ENCODE measurements at regions not wholly inside any gene's neighbourhood (a gene's known extent, or its start where the extent isn't known, plus 50 kb on each side); places are given as distances from the start of the nearest gene placed in this dataset.
"Not testable (repeated sequence)": the region's sequence is repeated elsewhere in the genome, so short reads cannot be mapped to it uniquely, and the experiment has no call there.

GRCh38 chr16:51261919-51262318, 110.8 kb upstream of the SALL1 start:
- DNase-seq (ENCODE audit: low spot score), result no peak

DNA sequence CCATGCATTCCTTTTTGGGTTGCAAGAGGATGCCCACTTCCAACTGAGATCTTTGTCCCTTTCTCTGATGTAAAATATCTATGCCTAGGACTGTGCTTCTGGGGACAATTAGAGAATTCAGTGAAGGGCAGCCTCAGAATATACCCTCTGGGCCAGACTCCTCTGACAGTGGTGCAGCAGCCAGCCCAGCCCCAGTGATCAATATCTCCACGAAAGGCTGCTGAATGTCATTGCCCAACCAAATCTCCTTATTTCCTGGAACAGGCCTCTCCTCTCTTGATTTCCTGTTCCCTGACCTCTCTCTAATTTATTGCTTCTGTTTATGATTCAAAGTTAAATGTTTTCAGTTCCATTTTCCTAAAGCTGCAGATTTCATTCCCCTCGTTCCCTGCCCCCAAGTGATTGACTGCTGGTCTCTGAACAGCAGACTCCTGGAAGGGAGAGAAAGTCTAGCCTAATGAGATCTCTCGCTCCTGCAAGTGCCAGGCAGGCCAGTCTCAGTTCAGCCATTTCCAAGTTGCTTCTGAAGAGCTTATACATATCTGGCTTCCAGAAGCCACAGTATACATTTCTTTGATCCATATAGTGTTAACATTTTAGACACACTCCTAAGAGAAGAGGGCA, 104.4 kb upstream of the SALL1 start:
- no peak for DNase-seq (ENCODE audit: low spot score)

- not testable (repeated sequence) for DNase-seq (ENCODE audit: low spot score)
Measured at GRCh38 chr16:51254390-51254789, 103.3 kb upstream of the SALL1 start.

GRCh38 chr16:51248217-51248616, 97.1 kb upstream of the SALL1 start:
- DNase-seq (ENCODE audit: low spot score), result no peak

GRCh38 chr16:51245658-51245995, 94.6 kb upstream of the SALL1 start:
- no peak for DNase-seq (ENCODE audit: low spot score)

DNA sequence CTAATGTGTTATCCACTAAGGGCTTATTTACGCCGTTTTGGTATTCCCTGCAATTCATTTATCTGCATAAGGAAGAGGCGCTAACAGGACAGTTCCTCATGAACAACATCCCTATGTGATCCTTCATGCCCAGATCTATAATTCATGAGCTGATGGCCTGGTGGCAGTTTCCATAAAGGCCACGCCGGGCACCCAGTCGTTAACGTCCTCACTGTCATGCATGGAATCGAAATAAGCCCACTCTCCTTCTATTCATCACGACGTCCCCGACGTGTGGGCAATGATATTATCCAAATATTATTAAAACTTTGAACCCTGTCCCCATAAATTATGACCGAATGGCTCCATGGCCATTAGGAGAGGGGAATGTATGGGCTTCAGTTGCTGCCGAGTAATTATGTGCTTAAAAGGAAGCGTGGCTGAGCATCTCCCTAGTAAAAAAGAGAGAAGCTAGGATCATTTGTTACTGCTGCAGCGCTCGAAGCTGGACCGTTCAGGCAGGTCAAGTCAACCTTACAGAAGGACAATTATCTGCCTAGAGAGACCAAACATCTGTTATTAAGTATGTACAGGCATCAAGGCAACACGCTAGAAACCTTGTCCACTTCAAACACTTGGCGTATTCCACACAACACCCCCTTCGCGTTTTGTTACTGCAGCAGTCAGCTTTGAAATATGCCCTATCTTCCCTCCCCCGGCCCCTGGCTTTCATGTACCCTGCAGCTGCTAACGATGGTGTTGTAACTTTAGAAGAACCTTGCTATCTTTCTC, 94.0 kb upstream of the SALL1 start:
- DNase-seq (ENCODE audit: low spot score), result no peak

DNA sequence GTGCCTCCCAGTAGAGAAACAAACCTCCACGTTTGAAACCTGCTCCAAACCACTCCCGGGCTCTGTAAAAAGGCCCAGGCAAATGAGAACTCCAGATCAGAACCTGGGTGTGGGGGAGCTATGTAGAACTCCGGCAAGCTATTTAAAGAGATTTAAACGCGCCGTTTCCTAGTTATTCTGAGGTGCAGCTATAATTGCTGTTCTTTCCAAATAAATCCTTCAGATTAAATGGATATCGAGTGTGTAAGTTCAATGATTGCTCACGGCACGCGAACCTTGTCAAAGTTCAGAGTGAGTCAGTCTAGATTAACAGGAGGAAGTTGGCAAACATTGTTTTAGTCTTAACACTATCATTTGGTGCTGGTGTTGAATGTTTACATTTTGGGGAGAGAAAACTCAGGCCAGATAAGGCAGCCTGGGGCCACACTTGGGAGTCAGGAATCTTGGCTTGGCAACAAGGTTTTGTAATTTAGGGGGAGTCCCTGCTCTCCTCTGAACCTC, 92.9 kb upstream of the SALL1 start:
- DNase-seq (ENCODE audit: low spot score), result peak; percentile 46

- no peak for DNase-seq (ENCODE audit: low spot score)
Measured at GRCh38 chr16:51242296-51242994, 91.4 kb upstream of the SALL1 start.

DNA sequence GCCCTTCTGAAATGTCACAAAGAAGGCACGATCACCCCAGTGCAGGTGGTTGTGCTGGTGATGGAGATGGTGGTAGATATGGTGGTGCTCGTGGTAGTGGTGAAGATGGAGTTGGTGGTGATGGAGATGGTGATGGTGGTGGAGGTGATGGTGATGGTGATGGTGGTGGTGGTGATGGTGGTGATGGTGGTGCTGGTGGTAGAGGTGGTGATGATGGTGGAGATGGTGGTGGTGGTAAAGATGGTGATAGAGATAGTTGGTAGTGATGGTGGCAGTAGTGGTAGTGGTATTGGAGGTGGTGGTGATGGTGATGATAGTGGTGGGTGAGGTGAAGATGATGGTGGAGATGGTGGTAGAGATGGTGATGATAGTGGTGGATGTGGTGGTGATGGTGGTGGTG, 88.1 kb upstream of the SALL1 start:
- DNase-seq (ENCODE audit: low spot score), result no peak

DNA sequence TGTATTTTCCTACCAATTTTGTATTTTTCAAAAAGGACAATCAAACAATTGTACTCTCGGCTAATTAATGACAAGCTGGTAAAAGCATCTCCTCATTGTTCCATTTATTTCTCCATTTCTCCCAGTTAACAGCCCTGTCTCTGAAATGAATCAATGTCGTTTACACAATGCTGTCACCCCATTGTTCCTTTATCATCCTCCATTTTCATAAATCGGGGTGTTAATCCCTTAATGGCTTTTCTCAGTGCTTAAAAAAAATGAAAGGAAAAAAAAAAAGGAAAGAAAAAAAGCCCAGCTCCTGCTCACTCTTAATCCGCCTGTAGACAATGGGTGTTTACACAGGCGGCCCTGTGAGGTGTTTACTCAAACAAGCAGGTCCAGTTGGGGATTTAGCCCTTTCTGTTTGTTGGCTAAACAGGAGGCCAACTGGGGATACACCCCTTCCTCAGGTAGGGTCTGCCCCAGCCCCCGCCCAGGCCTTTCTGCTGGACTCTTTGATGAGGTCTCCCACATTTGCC, 86.8 kb upstream of the SALL1 start:
- DNase-seq (ENCODE audit: low spot score), result no peak

DNA sequence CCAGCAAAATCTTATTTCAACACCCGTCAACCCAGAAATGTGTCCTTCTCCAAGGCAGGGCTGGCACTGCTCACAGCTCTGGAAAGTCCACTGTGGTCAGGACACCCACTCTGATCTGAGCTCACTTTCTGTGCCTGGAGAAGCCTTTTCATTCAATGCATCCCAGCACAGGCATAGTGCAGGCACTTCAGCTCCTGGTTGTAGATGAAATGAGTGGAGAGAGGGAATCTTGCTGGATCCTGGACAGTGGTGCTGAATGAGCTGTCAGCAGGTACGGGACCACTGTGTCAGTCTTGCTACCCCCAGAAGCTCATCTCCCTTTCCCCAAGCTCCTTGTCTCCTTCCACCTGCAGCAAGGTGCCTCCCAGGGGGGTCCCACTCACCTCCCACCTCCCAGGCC, 86.1 kb upstream of the SALL1 start:
- no peak for DNase-seq (ENCODE audit: low spot score)

GRCh38 chr16:51236583-51236982, 85.5 kb upstream of the SALL1 start:
- DNase-seq (ENCODE audit: low spot score), result no peak

GRCh38 chr16:51231702-51232101, 80.6 kb upstream of the SALL1 start:
- no peak for DNase-seq (ENCODE audit: low spot score)

DNA sequence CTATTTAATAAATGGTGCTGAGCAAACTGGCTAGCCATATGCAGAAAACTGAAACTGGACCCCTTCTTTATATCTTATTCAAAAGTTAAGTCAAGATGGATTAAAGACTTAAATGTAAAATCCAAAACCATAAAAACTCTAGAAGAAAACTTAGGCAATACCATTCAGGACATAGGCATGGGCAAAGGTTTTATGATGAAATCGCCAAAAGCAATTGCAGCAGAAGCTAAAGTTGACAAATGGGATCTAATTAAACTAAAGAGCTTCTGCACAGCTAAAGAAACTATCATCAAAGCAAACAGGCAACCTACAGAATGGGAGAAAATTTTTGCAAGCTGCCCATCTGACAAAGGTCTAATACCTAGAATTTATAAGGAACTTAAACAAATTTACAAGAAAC, 79.0 kb upstream of the SALL1 start:
- DNase-seq (ENCODE audit: low spot score), result not testable (repeated sequence)

DNA sequence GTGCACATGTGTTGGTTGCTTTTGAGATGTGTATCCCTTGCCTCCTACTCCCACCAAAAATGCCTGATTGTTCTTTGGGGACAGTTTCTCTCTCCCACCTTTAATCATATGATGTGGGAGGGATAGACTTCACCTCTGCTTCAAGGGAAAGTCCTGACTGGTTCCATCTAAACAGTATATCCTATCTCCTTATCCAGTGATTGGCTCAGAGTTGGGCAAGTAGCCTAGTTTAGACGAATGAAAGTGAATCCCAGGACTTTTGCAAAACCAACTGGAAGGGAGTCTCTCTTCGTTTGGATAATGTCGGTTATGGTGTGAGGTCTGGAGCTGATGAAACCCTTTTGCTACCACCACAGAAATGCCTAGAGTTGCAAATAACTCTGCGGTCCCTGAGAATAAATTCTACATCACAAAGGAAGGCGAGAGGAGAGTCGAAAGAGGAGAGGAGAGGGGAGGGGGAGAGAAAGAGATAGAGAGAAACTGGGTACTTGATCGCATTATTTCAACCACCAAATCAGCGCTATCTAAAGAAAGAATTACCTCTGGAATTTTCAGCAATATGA, 77.1 kb upstream of the SALL1 start:
- DNase-seq (ENCODE audit: low spot score), result no peak

DNA sequence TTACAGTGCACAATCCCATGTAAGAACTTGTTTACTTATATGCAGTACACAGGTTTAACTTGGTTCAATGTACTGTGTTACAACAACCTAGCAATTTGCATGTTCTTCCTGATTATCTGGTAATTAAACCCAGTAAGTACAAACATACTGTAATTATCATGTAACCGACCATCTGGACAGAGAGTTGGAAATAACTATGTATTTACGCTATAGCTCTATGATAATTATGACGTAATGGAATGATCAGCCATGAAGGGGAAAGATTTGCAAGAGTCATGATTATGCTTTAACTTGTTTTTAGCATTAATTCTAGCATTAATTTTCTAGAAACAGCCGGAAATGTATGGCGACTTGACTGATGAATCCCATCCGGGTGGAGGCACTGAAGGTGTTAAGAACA, 74.8 kb upstream of the SALL1 start:
- DNase-seq (ENCODE audit: low spot score), result no peak

DNA sequence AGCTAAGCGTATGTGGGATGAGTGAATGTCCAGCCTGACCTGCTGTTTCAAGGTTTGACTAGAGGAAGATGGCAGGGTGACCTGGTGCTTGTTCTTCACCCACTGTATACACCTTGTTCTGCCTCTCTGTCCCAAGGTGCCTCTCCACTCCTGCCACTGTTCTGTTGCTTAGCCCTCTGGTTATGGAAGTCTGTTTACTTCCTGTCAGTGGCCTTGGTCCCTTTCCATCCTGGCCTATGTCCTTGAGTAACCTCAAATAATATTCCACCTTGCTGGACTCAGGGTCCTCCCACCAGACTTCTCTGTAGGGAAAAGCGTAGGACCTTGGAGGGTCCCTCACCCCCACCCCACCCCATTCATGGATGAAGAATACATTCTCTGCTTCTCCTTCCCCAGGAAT, 73.2 kb upstream of the SALL1 start:
- DNase-seq (ENCODE audit: low spot score), result no peak

GRCh38 chr16:51222016-51222415, 70.9 kb upstream of the SALL1 start:
- no peak for DNase-seq (ENCODE audit: low spot score)

DNA sequence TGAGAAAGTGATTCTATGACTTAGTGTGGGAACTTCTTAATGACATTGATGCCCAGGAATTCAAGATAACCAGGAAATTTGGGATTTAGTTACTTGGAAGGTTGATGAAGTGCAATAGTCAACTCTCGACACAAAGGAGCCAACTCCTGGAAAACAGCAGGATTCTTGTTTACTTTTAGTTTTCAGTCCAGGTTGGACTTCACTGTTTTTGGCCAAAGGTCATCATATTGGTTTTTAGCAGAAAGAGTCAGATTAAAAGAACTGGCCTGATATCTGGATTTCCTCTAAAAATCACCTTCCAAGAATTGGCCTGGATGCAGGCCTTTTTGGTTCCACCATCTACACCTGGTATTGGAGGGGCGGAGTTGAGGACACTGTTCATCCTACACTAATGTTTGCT, 60.1 kb upstream of the SALL1 start:
- no peak for DNase-seq (ENCODE audit: low spot score)

- no peak for DNase-seq (ENCODE audit: low spot score)
Measured at GRCh38 chr16:51210087-51210486, 59.0 kb upstream of the SALL1 start.

GRCh38 chr16:51201604-51202003, 50.5 kb upstream of the SALL1 start:
- DNase-seq (ENCODE audit: low spot score), result no peak
